HepG2 (cell line): ENCODE measurements at regions not wholly inside any gene's neighbourhood (a gene's known extent, or its start where the extent isn't known, plus 50 kb on each side); places are given as distances from the start of the nearest gene placed in this dataset.

Experiments used
- ATAC-seq: fragments of 200-7000 bp; cut with Tn5 transposase; 3 replicates; pipeline ENCODE4 v1.9.1; 2020; ENCODE audit warnings: mild to moderate bottlenecking, moderate library complexity
- BruUV-seq: library from RNA; stranded (reverse); fragments of 400-500 nt; replicated peaks from 2 replicates; lab custom pipeline; 2021; lab: Mats Ljungman, UMichigan
- CTCF ChIA-PET: fragments of 300-600 bp; formaldehyde crosslinking; extraction: SDS; loops from one replicate; lab custom pipeline; 2021; ENCODE audit warnings: low total read pairs, inconsistent platforms, low intra/inter-chr PET ratio; lab: Yijun Ruan, JAX
- POLR2A ChIA-PET: fragments of 350-600 bp; sonication (Branson Sonifier 250); formaldehyde crosslinking; loops from one replicate; lab custom pipeline; 2020; ENCODE audit warnings: antibody characterized with exemption, inconsistent platforms; lab: Yijun Ruan, JAX
- DNase-seq: peaks from one replicate; pipeline ENCODE4 v3.0.0-alpha.2; 2015; ENCODE audit warnings: low spot score
- FAIRE-seq: peaks from 3 replicates; lab custom pipeline; 2011; peaks lifted over from hg19 to GRCh38; lab: Jason Lieb, UNC
- H2AFZ ChIP-seq: one replicate; pipeline ENCODE4 v1.6.1; 2011; ENCODE audit warnings: low read length, inconsistent platforms
- H3K27ac ChIP-seq: fragments of 300-600 bp; 3 replicates; pipeline ENCODE4 v1.8.0; 2011; ENCODE audit warnings: mixed run types, mild to moderate bottlenecking, mixed read lengths, low read length, inconsistent platforms; ENCODE audit not compliant: insufficient read depth; ENCODE audit errors: extremely low read length
- H3K27me3 ChIP-seq, 2 experiments: fragments of 200-600 bp in 1 of 2; 2 replicates in 1 of 2; 3 replicates in 1 of 2; pipeline versions ENCODE4 v1.6.0 to v1.8.0; 2011; ENCODE audit warnings: low read length in 2 of 2, mild to moderate bottlenecking in 2 of 2, moderate library complexity in 2 of 2, inconsistent platforms in 1 of 2; ENCODE audit not compliant: insufficient read depth in 2 of 2, control insufficient read depth in 1 of 2
- H3K36me3 ChIP-seq, 2 experiments: fragments of 200-600 bp in 1 of 2; replicated peaks in 1 of 2; 2 replicates in 1 of 2; 3 replicates in 1 of 2; pipeline versions ENCODE4 v1.5.1 to v1.8.0; 2011; ENCODE audit warnings: low read length in 2 of 2, inconsistent platforms in 1 of 2; ENCODE audit not compliant: insufficient read depth in 2 of 2, control insufficient read depth in 1 of 2
- H3K4me1 ChIP-seq: 2 replicates; pipeline ENCODE4 v1.5.1; 2012; ENCODE audit warnings: low read length, inconsistent platforms; ENCODE audit not compliant: insufficient read depth
- H3K4me2 ChIP-seq: 2 replicates; pipeline ENCODE4 v1.6.0; 2011; ENCODE audit warnings: low read depth, low read length, inconsistent platforms
- H3K4me3 ChIP-seq, 3 experiments: fragments of 200-600 bp in 1 of 3; sonication (generic), shearing (Covaris generic) in 1 of 3; replicated peaks in 1 of 3; 2 replicates each; pipeline ENCODE4 v1.5.1; 2011 to 2016; ENCODE audit warnings: low read length in 3 of 3, inconsistent platforms in 2 of 3, low read depth in 2 of 3, mild to moderate bottlenecking in 2 of 3, control low read depth in 1 of 3, mixed read lengths in 1 of 3; ENCODE audit not compliant: insufficient read depth in 1 of 3
- H3K79me2 ChIP-seq: one replicate; pipeline ENCODE4 v1.6.1; 2011; ENCODE audit warnings: low read length, inconsistent platforms; ENCODE audit not compliant: insufficient read depth
- H3K9ac ChIP-seq: 2 replicates; pipeline ENCODE4 v1.6.0; 2011; ENCODE audit warnings: mild to moderate bottlenecking, low read depth, low read length, inconsistent platforms; ENCODE audit not compliant: insufficient read depth
- H3K9me3 ChIP-seq: 2 replicates; pipeline ENCODE4 v1.5.1; 2012; ENCODE audit warnings: mild to moderate bottlenecking, low read length
- H4K20me1 ChIP-seq: 2 replicates; pipeline ENCODE4 v1.6.0; 2011; ENCODE audit warnings: inconsistent platforms, mild to moderate bottlenecking, low read length, moderate library complexity; ENCODE audit not compliant: insufficient read depth
- FOXA1 ChIP-seq, 2 experiments: fragments of 450-650 bp in 1 of 2; sonication (generic) in 1 of 2; formaldehyde crosslinking in 1 of 2; IDR thresholded peaks; 2 replicates each; pipeline versions ENCODE4 v1.4.0 to v1.6.1; 2016 to 2020; ENCODE audit warnings: missing genetic modification reagents in 1 of 2
- KMT2B ChIP-seq: IDR thresholded peaks from 2 replicates; pipeline ENCODE4 v1.6.1; 2016; ENCODE audit warnings: missing genetic modification reagents, missing compliant biosample characterization
- POGK ChIP-seq: sonication (generic); formaldehyde crosslinking; conservative IDR thresholded peaks from 2 replicates; pipeline ENCODE4 v1.8.0; 2022; ENCODE audit warnings: mild to moderate bottlenecking, moderate library complexity, missing genetic modification reagents
- ZMYM2 ChIP-seq: sonication (generic); formaldehyde crosslinking; IDR thresholded peaks from 2 replicates; pipeline ENCODE4 v1.8.0; 2022; ENCODE audit warnings: mild to moderate bottlenecking, missing genetic modification reagents
- ZNF362 ChIP-seq: sonication (generic); formaldehyde crosslinking; IDR thresholded peaks from 2 replicates; pipeline ENCODE4 v1.4.0; 2020; ENCODE audit warnings: missing genetic modification reagents, mild to moderate bottlenecking, borderline replicate concordance
- ZNF75D ChIP-seq: sonication (generic); formaldehyde crosslinking; IDR thresholded peaks from 2 replicates; pipeline ENCODE4 v1.8.1; 2023; ENCODE audit warnings: missing genetic modification reagents, mild to moderate bottlenecking, borderline replicate concordance
- ZNF878 ChIP-seq: sonication (generic); formaldehyde crosslinking; IDR thresholded peaks from 2 replicates; pipeline ENCODE4 v1.8.1; 2023; ENCODE audit warnings: mild to moderate bottlenecking, missing genetic modification reagents, moderate library complexity
- WGBS: methylation state at CpG from one replicate; pipeline ENCODE4 v1.1.6; 2017; ENCODE audit warnings: low lambda C conversion rate; 5-methylcytosine and 5-hydroxymethylcytosine counted together
- in situ Hi-C: cut with HindIII; loops from 2 replicates; pipeline ENCODE4 v1.10.0; 2017; ENCODE audit warnings: low pct_unique_long_range_greater_than_20kb; ENCODE audit not compliant: extremely low pct_ligation_motif_present
- intact Hi-C: fragments of 100-400 bp; cut with micrococcal nuclease; formaldehyde crosslinking; loops from one replicate; pipeline ENCODE4 v1.10.0; 2022; ENCODE audit not compliant: unreplicated experiment

- Histone ChIP-seq H3K79me2 (no peaks in the 10 kb centered on the region), H3K9me3 (no peaks in the 10 kb centered on the region), H3K9ac (no peak overlapping the region), H3K4me3 (no peak overlapping the region), H2AFZ (no peak overlapping the region), H3K27me3 (peaks cover 0 to 9% of the 10 kb centered on the region in 2 experiments; a peak in 1 of 5 replicates), H3K4me2 (no peak overlapping the region), H3K36me3 (no peaks in the 10 kb centered on the region), H3K4me1 (no peaks in the 10 kb centered on the region), H3K27ac (no peak overlapping the region), H4K20me1 (no peaks in the 10 kb centered on the region)
- no peak for DNase-seq
- no peak for ATAC-seq
- TF ChIP-seq ZNF75D (CRISPR knock-in tag), result no peak
- TF ChIP-seq FOXA1 (IDR thresholded peaks at IDR 0.05), result no peak
- TF ChIP-seq FOXA1 (CRISPR knock-in tag; IDR thresholded peaks at IDR 0.05), result no peak
- no peak for TF ChIP-seq KMT2B (CRISPR knock-in tag)
- TF ChIP-seq ZNF878 (CRISPR knock-in tag), result no peak
- TF ChIP-seq ZMYM2 (CRISPR knock-in tag), result no peak
- ChIA-PET POLR2A (no interaction called here), CTCF (no interaction called here)
- in situ Hi-C loops (no loop called here), intact Hi-C loops (no loop called here)
- BruUV-seq, result no TSS peak
- 44% methylated on average over 8 of the region's 8 CpGs for WGBS
- no peak for FAIRE-seq
Observed at GRCh38 chr5:133814152-133814551, 154.3 kb downstream of the C5orf15 start.

GRCh38 chr5:133811168-133811567 is 157.3 kb downstream of the C5orf15 start:
- Histone ChIP-seq H3K79me2 (no peaks in the 10 kb centered on the region), H3K9ac (no peak overlapping the region), H2AFZ (no peak overlapping the region), H3K36me3 (no peaks in the 10 kb centered on the region), H3K9me3 (no peaks in the 10 kb centered on the region), H3K4me2 (no peak overlapping the region), H3K27me3 (peaks cover 0 to 8% of the 10 kb centered on the region in 2 experiments; a peak in 2 of 5 replicates), H3K4me1 (no peaks in the 10 kb centered on the region), H3K4me3 (no peak overlapping the region), H4K20me1 (no peaks in the 10 kb centered on the region), H3K27ac (no peak overlapping the region)
- POLR2A ChIA-PET, result no interaction called here
- in situ Hi-C loops (no loop called here), intact Hi-C loops (no loop called here)
- no TSS peak for BruUV-seq
- FAIRE-seq (no peak), DNase-seq (no peak), ATAC-seq (no peak)
- WGBS, result 8% methylated on average over 3 of the region's 3 CpGs
- TF ChIP-seq ZNF362 (CRISPR knock-in tag), result no peak
- TF ChIP-seq POGK (CRISPR knock-in tag), result no peak
- CTCF ChIA-PET, result no interaction called here
